Keratinocyte (primary cell): ENCODE measurements at regions not wholly inside any gene's neighbourhood (a gene's known extent, or its start where the extent isn't known, plus 50 kb on each side); places are given as distances from the start of the nearest gene placed in this dataset.

Experiments
- DNase-seq: peaks from one replicate; pipeline ENCODE4 v3.0.0-alpha.2; 2011; ENCODE audit warnings: low read depth, missing footprints, low spot score
- FAIRE-seq: peaks from 2 replicates; lab custom pipeline; 2011; peaks lifted over from hg19 to GRCh38; lab: Jason Lieb, UNC
- H2AFZ ChIP-seq: 2 replicates; pipeline ENCODE4 v1.6.0; 2012; ENCODE audit warnings: low read length, control low read depth, inconsistent platforms; ENCODE audit not compliant: control insufficient read depth
- H3K27ac ChIP-seq: 2 replicates; pipeline ENCODE4 v1.5.1; 2011; ENCODE audit warnings: low read length; ENCODE audit not compliant: control insufficient read depth, insufficient read depth
- H3K27me3 ChIP-seq: 3 replicates; pipeline ENCODE4 v1.6.0; 2011; ENCODE audit warnings: low read length; ENCODE audit not compliant: control insufficient read depth, insufficient read depth; ENCODE audit errors: extremely low read depth
- H3K36me3 ChIP-seq, 2 experiments: 2 replicates in 1 of 2; 3 replicates in 1 of 2; pipeline ENCODE4 v1.5.1; 2011; ENCODE audit warnings: low read length in 2 of 2, mild to moderate bottlenecking in 1 of 2; ENCODE audit not compliant: control insufficient read depth in 2 of 2, insufficient read depth in 2 of 2; ENCODE audit errors: extremely low read depth in 1 of 2
- H3K4me1 ChIP-seq: 3 replicates; pipeline ENCODE4 v1.5.1; 2011; ENCODE audit warnings: low read length; ENCODE audit not compliant: control insufficient read depth, insufficient read depth; ENCODE audit errors: extremely low read depth
- H3K4me2 ChIP-seq: 3 replicates; pipeline ENCODE4 v1.6.0; 2011; ENCODE audit warnings: low read depth, low read length; ENCODE audit not compliant: control insufficient read depth, insufficient read depth; ENCODE audit errors: extremely low read depth
- H3K4me3 ChIP-seq, 3 experiments: fragments of 200-600 bp in 1 of 3; sonication (generic) in 1 of 3; 2 replicates in 2 of 3; 3 replicates in 1 of 3; pipeline ENCODE4 v1.5.1; 2011 to 2016; ENCODE audit warnings: low read length in 3 of 3, mild to moderate bottlenecking in 3 of 3, control low read depth in 2 of 3, inconsistent platforms in 1 of 3, low read depth in 1 of 3, mixed read lengths in 1 of 3, mixed run types in 1 of 3, moderate library complexity in 1 of 3; ENCODE audit not compliant: control insufficient read depth in 2 of 3, insufficient read depth in 2 of 3; ENCODE audit errors: extremely low read depth in 1 of 3
- H3K79me2 ChIP-seq: 2 replicates; pipeline ENCODE4 v1.6.0; 2012; ENCODE audit warnings: low read length; ENCODE audit not compliant: control insufficient read depth, insufficient read depth
- H3K9ac ChIP-seq: 3 replicates; pipeline ENCODE4 v1.6.0; 2011; ENCODE audit warnings: low read length; ENCODE audit not compliant: control insufficient read depth, insufficient read depth; ENCODE audit errors: extremely low read depth
- H3K9me1 ChIP-seq: 3 replicates; pipeline ENCODE4 v1.6.0; 2011; ENCODE audit warnings: low read length; ENCODE audit not compliant: control insufficient read depth, insufficient read depth; ENCODE audit errors: extremely low read depth
- H3K9me3 ChIP-seq: 2 replicates; pipeline ENCODE4 v1.5.1; 2012; ENCODE audit warnings: low read depth, low read length; ENCODE audit not compliant: control insufficient read depth
- H4K20me1 ChIP-seq: 3 replicates; pipeline ENCODE4 v1.6.0; 2011; ENCODE audit warnings: low read length; ENCODE audit not compliant: control insufficient read depth, insufficient read depth; ENCODE audit errors: extremely low read depth
- EZH2 ChIP-seq: IDR thresholded peaks from one replicate; pipeline ENCODE4 v1.6.1; 2012; ENCODE audit warnings: inconsistent platforms, mild to moderate bottlenecking, low read length, moderate library complexity
- dilution Hi-C: fragments of 300-500 bp; cut with MboI; formaldehyde crosslinking; loops from one replicate; pipeline ENCODE4 v1.7.0; 2020; ENCODE audit warnings: low sequenced_read_pairs; ENCODE audit not compliant: extremely low pct_ligation_motif_present
- TF ChIP-seq, protein P1 (sequence below), 3 experiments: IDR thresholded peaks in 1 of 3; conservative IDR thresholded peaks in 1 of 3; optimal IDR thresholded peaks in 1 of 3; 2 replicates in 2 of 3; 3 replicates in 1 of 3; pipeline versions ENCODE3 to v1.5.1; 2011; ENCODE audit warnings: low read length in 3 of 3, mild to moderate bottlenecking in 3 of 3, moderate library complexity in 2 of 3, control low read depth in 1 of 3, inconsistent platforms in 1 of 3; ENCODE audit not compliant: insufficient read depth in 2 of 3; ENCODE audit errors: extremely low read depth in 1 of 3

DNA sequence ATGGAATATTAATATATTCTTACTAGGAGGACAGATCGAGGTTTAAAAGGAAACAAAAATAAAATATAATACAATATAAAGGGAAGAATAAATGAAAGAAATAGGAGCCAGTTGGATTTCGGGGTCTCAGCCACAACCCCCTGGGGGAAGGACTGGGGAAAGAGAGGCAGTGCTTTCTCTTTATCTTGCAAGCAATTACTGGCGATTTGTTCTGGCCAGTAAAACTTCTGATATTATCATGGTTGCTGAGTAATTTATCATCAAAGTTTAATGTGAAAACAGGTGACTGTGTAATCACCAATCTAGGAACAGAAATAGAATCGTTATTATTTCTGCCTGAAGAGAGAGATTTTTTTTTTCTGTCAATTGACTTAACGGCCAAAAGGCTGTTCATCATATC is 917.7 kb upstream of the CELF4 start:
- no peak overlapping the region for H3K4me2 ChIP-seq
- no peaks in the 10 kb centered on the region for H3K4me1 ChIP-seq
- H4K20me1 ChIP-seq = no peaks in the 10 kb centered on the region
- DNase-seq = no peak
- dilution Hi-C loops = no loop called here
- H3K27ac ChIP-seq = no peak overlapping the region
- FAIRE-seq = no peak
- H3K36me3 ChIP-seq = no peaks in the 10 kb centered on the region
- TF ChIP-seq, protein P1, sequence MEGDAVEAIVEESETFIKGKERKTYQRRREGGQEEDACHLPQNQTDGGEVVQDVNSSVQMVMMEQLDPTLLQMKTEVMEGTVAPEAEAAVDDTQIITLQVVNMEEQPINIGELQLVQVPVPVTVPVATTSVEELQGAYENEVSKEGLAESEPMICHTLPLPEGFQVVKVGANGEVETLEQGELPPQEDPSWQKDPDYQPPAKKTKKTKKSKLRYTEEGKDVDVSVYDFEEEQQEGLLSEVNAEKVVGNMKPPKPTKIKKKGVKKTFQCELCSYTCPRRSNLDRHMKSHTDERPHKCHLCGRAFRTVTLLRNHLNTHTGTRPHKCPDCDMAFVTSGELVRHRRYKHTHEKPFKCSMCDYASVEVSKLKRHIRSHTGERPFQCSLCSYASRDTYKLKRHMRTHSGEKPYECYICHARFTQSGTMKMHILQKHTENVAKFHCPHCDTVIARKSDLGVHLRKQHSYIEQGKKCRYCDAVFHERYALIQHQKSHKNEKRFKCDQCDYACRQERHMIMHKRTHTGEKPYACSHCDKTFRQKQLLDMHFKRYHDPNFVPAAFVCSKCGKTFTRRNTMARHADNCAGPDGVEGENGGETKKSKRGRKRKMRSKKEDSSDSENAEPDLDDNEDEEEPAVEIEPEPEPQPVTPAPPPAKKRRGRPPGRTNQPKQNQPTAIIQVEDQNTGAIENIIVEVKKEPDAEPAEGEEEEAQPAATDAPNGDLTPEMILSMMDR (optimal IDR thresholded peaks at IDR 0.05 in 1 of 3, IDR thresholded peaks at IDR 0.05 in 1 of 3, conservative IDR thresholded peaks at IDR 0.05 in 1 of 3; ENCODE audit: extremely low read depth in 1 of 3, insufficient read depth in 2 of 3, low read length in 3 of 3) = no peak
- TF ChIP-seq EZH2 = no peak
- no peak overlapping the region for H3K9ac ChIP-seq
- H3K9me1 ChIP-seq = no peaks in the 10 kb centered on the region
- no peaks in the 10 kb centered on the region for H3K27me3 ChIP-seq
- H3K79me2 ChIP-seq = no peaks in the 10 kb centered on the region
- H2AFZ ChIP-seq = no peak overlapping the region
- no peaks in the 10 kb centered on the region for H3K9me3 ChIP-seq
- H3K4me3 ChIP-seq = no peak overlapping the region

DNA sequence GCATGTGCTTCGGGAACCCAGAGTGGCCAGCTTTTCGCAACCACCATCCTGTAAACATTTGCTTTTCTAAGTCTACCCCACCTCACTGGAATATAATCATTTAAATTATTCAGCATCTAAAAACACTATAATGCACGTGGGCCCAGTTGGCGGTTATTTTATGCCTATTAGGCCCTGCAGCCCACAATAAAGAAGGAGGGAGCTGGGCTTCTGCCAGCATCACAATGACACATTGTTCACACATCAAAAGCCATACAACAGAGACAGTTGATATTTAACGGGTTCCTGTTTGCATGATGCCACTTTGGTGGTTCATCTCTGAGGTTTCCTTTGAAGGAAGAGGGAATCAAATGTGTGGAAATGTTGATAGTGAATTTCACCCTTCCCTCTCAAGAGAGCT is 916.0 kb upstream of the CELF4 start:
- H3K79me2 ChIP-seq = no peaks in the 10 kb centered on the region
- no peaks in the 10 kb centered on the region for H3K36me3 ChIP-seq
- H3K9me3 ChIP-seq = no peaks in the 10 kb centered on the region
- FAIRE-seq = no peak
- no peak overlapping the region for H3K27ac ChIP-seq
- H3K9me1 ChIP-seq = no peaks in the 10 kb centered on the region
- no peak overlapping the region for H3K4me2 ChIP-seq
- H3K27me3 ChIP-seq = no peaks in the 10 kb centered on the region
- H2AFZ ChIP-seq = no peak overlapping the region
- dilution Hi-C loops = no loop called here
- TF ChIP-seq, protein P1 (optimal IDR thresholded peaks at IDR 0.05 in 1 of 3, IDR thresholded peaks at IDR 0.05 in 1 of 3, conservative IDR thresholded peaks at IDR 0.05 in 1 of 3; ENCODE audit: extremely low read depth in 1 of 3, insufficient read depth in 2 of 3, low read length in 3 of 3) = no peak
- no peak for TF ChIP-seq EZH2
- no peak for DNase-seq
- H4K20me1 ChIP-seq = no peaks in the 10 kb centered on the region
- H3K4me3 ChIP-seq = no peak overlapping the region
- no peaks in the 10 kb centered on the region for H3K4me1 ChIP-seq
- H3K9ac ChIP-seq = no peak overlapping the region
